HG03175 (cell line): ENCODE measurements at regions not wholly inside any gene's neighbourhood (a gene's known extent, or its start where the extent isn't known, plus 50 kb on each side); places are given as distances from the start of the nearest gene placed in this dataset.
"Not testable (repeated sequence)": the region's sequence is repeated elsewhere in the genome, so short reads cannot be mapped to it uniquely, and the experiment has no call there.

Source experiments
- ATAC-seq: cut with Tn5 transposase; IDR thresholded peaks from one replicate; pipeline ENCODE4 v1.9.1; 2021; ENCODE audit warnings: mild to moderate bottlenecking, moderate library complexity; ENCODE audit not compliant: unreplicated experiment

DNA sequence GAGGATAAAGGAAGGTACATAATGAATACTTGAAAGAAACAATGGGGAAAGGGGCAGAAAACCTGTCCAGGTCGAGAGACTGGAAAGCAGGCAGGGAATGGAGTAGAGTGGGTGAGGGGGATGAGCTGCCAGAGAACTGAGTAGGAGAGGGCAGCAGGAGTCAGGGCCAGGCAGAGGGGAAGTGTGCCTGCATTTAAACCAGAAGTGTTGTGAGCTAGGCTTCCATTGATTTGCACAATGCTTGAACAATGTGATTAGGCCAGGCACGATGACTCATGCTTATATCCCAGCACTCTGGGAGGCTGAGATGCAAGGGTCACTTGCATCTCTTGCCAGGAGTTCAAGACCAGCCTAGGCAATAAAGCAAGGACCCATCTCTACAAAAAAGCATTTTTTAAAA lies 332.6 kb downstream of the ANAPC1 start:
- not testable (repeated sequence) for ATAC-seq

DNA sequence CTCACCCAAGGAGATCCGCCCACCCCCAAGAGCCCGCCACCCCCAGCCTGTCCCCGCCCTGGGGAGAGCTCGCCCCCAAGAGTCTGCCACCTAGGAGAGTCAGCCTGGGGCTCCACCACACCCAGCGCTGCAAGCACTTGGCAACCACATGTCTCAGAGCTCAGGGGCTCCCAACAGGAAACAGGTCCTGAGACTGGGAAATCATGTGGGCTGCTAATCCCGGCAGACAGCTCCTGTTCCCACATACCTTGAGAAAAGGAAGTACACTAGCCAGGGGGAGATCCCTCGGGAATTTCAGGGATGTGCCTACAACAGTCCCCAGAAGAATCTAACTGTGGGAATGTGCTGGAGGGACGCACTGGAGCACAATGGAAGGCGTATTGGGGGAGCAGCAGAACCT lies 331.4 kb downstream of the ANAPC1 start:
- ATAC-seq = not testable (repeated sequence)

DNA sequence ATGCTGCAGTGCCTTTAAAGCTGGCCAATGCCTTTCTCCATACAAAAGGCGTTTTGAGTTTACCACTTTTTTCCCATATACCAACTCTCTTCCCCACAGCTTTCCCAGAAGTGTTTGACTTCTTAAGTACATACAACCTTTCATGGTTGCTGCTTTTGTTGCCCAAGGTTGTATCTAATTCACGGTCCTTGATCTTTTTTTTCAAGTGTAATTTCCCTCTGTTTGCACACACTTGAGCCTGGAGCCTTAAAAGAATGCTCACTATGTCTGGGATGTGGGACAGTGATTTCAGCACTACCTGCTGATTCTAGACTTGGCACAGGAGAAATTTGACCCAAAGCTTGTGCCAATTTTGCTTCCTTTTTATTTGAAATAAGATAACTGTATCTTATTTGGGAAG lies 324.7 kb downstream of the ANAPC1 start:
- ATAC-seq = not testable (repeated sequence)

DNA sequence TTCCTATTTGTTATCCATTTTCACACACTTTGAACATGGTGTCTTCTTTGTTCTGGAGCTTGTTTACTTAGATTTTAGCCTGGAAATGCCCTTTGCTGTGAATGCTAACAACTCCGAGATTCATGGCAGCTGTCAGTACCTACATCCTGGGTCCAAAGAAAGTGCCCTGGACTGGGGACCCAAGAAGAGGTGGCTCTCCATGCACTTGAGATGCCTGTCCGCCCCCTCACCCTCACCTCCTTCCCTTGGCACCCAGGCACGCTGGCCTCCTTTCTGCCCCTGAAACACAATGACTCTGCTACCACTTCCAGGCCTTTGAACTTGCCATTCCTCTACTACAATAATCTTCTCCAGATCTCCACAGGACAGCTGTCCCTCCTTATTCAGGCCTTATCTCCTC lies 324.2 kb downstream of the ANAPC1 start:
- ATAC-seq = not testable (repeated sequence)

DNA sequence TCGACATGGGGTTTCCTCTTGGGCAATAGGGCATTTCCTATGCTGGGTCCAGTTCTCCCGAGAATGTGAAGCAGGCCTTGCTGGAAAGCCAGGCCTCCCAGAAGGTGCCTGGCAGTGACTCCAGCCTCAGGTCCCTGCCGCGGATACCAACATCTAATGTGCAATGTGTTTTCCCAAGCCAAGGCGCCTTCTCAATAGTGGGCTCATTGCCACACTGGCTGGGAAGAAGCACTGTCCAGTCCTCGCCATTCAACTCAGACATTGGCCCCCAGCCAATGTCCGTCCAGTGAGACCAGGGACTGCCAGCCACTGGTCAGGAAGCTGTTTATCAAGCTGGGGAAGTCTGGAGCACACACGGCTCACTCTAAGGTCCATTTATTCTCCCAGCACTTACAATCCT lies 317.9 kb downstream of the ANAPC1 start:
- ATAC-seq = not testable (repeated sequence)

DNA sequence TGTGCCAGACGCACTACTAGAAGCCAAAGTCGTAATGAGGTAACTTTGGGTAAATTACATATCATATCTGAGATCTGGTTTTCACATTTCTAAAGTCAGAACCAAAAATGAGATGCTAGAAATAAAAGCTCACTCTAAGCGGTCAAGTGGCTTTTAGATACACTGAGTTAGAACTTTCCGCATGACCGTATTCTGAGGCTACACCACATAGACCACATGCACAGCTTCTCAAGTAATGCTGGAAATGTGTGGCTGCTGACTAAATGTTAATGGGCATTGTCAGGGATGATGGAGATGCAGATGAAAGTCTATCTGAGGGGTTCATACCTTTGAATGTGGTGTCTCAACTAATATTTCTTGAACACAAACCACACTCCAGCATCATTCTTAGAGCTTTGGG lies 316.8 kb downstream of the ANAPC1 start:
- not testable (repeated sequence) for ATAC-seq

DNA sequence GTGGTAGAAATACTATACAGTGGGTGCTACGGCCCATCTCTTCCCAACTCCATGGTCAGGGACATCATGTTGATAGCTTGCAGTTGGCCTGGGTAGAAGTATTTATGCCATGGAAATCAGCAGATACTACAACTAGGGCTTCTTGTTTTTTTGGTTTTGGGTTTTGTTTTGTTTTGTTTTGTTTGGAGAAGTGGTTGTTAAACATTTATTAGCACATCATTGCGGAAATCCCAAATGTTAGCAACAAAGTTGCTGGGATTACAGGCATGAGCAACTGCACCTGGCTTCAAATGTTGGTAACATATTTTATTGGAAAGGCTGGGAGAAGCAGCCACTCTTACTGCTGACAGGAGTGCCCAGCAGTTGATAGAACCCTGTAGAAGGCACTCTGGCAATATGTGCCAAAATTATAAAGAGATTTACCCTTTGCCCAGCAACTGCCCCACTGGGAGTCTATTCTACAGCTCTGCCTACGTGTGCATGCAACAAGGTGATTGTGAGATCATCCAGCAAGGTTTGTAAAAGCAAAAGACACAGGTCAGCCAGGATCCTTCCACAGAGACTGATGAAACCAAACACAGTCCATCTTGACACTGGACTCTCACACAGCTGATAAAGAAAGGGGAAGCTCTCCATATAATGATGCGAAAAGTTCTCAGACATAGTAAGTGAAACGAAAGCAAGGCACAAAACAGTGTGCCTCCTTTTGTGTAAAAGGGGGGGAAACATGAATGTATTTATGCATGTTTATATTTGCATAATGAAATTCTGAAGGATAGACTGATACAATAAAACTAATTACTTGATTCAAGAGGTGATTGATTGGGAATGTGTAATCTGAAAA lies 314.4 kb downstream of the ANAPC1 start:
- ATAC-seq = not testable (repeated sequence)

DNA sequence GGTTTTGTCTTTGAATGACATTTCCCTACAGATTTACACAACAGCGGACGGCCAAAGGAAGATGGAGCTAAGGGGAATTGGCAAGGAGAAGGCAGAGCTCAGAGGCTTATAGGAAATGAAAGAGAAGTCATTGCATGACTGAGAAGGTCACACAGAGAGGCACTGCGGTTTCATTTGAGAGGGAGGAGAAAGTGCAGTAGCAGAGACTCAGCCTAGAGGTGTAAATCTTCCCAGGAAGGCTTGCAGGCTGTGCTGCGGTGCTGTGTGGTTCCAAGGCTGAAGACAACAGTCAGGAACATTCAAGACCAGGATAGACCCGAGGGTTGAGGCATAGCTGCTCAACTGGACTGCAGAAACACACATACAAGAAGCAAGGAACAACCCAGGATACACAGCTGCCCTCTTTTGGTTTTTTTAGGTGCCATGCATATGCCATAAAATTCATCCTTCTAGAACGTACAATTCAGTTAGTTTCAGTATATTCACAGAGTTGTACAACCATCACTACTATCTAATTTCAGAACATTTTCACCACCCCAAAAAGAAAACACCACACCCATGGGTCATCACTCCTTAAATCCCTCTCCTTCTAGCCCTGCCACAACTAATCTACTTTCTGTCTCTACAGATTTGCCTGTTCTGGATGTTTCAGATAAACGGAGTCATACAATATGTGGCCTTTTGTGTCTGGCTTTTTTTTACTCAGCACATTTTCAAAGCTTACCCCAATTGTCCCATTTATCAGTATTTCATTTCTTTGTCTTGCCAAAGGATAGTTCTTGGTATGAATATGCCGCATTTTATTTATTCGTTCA lies 313.5 kb downstream of the ANAPC1 start:
- peak; percentile 94 for ATAC-seq

DNA sequence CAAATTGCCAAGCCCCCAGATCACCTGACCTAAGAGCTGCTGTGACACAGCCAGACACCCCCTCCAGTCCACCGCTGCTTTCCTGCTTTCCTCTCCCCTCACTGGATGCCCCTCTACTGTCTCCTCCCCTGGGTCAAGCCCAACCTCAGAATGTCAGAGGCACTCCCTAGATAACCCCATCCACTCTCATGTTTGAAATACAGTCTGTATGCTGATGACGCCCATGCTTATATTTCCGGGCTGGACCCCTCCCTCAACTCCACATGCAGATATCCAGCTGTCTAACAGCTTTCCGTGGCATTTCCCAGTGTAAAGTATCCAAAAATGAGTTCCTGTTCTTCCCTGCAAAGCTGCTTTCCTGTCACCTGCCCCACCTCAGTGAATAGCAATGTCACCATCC lies 309.2 kb downstream of the ANAPC1 start:
- ATAC-seq = not testable (repeated sequence)

DNA sequence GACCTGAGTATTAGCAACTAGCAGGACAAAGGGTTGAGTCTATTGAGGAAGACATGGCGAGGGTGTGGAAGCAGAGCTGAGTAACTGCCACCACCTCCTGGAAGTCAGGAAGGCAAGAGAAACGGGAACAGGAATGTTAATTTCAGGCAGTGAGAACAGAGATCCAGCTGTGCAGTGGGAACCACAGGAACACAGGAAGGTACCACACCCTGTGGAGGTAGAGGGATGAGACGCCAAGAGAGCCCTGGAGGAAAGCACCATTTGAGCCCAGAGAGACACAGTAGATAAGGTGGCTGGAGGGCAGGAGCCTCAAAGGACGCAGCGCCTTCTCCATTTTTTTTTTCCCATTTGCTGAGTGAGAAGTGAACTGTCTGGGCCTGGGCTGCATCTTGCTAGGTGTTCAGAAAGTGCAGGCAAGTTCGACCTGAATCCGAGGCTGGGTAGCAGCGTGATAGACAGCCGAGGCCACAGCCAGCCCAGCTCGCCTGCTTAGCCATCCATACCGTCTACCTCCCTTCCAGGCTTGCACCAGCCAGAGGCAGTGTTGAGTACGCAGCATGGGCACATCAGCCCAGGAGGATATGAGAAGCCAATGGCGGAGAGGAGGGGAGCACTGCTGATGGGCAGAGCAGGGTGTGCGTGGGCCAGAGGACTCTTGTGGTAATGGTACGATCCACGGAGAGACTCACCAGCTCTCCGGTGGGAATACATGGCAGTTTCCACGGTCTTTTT lies 306.7 kb downstream of the ANAPC1 start:
- ATAC-seq = not testable (repeated sequence)

DNA sequence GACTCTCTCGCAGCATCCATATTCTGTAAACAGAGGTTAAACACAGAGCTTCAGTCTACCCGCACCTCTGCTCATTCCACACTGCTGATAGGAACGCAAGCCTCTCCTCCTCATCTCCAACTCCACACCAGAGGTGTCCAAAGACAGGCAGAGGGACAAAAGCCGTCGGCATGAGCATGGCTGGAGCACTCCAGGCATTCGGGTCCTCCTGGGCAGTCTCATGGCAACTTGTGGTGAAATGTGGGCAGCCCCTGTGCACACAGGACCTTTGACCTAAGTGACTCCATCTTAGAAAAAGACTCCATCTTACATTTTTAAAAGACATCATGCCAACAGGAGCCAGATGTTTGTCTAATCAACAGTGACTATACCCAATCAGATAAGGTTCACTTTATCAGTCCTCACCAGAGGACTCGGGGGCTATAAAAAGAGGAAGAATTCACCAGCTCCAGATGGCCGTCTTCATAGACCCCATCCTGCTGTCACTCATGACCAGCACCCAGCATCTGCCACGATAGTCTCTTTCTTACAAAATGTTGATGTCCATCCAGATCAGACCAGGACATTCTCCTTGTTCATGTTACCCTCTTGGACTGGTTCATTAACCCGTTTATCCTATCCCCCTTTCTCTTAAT lies 304.4 kb downstream of the ANAPC1 start:
- ATAC-seq = not testable (repeated sequence)

DNA sequence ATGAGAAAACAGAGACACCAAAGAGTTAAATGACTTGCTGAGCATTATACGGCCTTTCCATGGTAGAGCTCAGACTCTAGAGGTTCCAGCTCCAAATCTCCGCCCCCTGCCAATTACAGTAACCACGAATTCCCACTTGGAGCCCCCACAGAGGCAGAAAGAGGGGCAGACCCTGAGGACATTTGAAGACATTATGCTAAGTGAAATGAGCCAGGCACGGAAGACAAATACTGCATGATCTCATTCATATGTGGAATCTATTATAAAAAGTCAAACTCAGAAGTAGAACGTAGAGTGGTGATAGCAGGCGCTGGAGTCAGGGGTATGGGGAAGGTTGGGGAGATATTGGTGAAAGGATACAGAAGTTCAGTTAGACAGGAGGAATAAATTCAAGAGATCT lies 303.4 kb downstream of the ANAPC1 start:
- ATAC-seq = not testable (repeated sequence)

DNA sequence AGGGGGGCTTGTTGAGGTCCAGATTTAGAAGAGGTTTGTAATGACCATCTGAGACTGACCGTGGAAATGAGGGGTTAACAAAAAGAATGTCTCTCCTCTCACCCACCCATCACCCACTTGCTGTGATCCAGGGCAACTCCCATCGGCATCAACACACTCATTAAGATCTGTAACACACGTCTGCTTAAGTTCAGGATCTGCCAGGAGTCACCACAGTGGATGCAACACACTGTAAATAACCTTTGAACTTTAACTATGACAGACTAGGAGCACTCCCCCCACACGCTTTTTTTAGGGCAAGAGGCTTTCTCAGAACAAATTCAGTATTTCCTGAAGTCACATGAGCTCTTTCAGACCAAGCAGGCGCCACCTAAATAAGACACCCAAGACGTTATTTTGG lies 301.9 kb downstream of the ANAPC1 start:
- not testable (repeated sequence) for ATAC-seq

DNA sequence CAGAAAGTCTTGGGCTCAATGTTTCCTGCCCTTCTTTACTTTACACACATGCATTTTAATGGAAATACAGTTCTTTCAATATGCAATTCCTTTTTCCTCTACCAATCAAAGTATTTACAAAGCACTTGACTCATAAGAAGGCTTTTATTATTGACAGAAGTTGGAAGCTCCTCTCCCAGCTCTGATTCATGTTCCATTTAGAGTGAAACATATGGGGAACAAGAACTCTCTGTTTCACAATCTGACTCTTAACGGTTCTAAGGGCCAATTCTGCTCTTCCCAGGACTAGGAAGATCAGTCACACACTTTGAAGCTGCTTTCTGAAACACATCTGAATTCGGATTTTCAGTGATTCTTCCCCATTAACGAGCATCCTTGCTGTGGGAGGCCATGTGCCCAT lies 300.5 kb downstream of the ANAPC1 start:
- not testable (repeated sequence) for ATAC-seq

DNA sequence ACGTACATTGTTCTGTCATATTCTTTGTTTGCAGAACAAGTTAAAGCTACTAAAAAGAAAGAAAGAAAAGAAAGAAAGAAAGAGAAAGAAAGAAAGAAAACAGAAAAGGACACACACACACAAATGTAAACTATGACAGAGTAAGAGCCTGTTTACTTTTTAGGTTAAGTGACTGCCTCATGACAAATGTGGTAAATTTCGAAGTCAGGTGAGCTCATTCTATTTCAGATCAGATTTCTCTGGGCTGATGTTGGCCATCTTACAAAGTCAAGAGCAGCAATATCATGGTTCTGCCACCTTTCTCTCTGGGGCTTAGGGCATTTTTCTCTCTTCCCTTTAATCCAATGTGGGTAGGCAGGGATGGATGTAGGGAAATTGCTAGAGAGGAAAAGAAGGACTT lies 299.5 kb downstream of the ANAPC1 start:
- ATAC-seq = not testable (repeated sequence)

DNA sequence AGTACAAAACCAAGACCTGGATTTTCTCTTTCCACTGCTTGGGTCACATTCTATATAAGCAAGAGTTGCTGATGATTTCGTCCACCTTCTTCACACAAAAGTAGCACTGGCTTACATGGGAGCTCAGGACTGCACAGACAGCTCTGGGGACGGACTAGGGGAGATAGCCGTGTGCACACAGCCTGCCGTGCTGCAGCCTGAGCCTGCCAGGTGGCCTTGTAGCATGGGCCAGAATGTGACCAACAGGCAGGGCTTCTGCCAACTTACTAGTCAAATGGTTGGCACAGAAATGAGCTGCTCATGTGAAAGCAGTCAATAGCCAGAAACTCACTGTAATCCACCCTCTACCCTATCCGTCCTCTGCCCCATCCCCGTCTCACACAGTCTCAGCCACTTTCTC lies 299.0 kb downstream of the ANAPC1 start:
- ATAC-seq = not testable (repeated sequence)

DNA sequence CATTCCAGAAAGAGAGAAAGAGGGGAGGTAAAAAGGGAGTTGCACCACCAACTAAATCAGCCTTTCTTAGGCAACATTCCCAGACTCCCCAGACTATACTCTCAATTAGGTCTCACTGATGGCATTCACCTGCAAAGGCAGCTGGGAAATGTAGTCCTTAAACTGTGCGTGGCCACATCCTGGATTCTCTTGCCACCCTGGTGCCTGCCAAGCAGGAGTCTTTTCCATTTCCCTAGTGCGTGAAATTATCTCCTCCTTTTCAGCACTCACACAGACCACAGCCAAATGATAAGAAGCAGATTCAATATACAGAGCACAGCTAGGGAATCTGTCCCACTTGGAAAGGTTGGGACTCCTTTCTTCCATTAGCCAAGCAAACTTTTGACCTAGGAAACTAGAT lies 298.0 kb downstream of the ANAPC1 start:
- ATAC-seq = not testable (repeated sequence)

DNA sequence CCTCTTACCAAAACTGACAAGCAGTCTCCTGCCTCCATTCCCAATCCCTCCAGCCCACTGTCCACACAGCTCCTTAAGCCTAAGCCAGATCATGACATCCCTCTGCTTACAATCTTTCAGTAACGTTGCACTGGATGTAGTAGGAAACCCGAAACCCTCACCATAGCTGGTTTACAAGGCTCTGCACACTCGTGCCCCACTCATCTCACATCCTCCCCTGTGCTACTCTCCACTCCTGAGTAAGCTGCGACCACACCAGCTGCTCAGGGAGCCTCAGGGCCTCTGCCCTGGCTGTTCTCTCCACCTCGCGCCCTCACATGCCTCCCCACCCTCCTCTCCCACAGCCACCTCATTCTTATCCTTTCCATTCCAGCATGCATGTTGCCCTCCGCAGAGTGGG lies 288.9 kb downstream of the ANAPC1 start:
- not testable (repeated sequence) for ATAC-seq

DNA sequence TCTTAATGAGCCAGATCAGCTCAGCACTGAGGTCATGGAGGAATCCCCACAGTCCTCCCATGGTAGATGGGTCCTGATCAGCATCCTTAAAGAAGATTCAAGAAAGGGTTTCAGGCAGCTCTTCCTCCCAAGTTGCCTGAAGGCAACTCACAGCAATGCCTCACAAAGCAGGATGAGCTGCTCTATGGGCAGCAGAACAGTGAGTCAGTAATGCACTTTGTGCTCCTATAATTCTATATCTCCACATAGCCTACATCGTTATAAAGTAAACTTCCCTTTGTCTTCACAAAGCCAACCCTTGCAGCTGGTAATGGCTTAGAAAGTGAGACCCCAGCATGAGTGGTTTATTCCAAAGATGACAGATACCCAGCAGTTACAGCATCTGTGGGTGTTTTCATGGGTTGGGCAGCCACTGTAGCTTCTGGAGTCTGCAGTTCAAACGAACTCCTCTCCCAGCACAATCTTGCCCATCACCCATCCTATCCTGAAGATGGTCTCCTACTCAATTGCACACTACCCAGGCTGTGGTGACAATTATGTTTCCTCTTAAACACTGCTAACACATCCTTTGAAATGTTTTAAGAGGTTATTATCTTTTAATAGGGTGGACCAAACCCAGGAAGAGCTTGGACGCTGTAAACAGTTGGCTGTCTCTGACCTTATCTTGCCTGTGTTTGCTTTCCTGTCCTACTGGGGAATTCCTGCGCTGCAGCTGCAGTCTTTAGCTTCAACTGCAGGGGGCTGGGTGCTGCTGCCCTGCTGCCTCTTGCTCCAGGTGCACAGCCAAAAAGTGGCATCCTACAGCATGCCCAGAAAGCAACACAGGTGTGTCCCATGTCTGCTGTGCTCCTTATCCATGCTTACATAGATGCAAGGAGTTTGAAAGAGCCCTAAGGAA lies 286.9 kb downstream of the ANAPC1 start:
- not testable (repeated sequence) for ATAC-seq

DNA sequence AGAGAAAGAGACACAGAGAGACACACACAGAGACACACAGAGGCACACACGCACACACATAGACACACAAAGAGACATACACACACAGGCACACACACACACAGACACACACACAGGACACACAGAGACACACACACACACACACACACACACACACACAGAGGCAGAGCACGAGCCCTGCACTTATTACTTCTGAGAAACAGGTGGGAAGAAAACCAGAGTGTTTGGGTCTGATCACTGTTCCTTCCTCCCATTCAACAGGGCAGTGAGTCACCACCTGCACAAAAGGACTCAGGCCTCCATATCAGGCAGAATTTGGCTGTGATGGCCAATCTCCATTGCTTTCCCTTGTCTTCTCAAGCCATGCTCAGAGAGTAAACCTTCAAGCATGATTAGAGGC lies 285.0 kb downstream of the ANAPC1 start:
- not testable (repeated sequence) for ATAC-seq
